Endodermal cell (in vitro differentiated cells): ENCODE measurements at regions not wholly inside any gene's neighbourhood (a gene's known extent, or its start where the extent isn't known, plus 50 kb on each side); places are given as distances from the start of the nearest gene placed in this dataset.

Experiments used
- DNase-seq: peaks from one replicate; pipeline ENCODE4 v3.0.0-alpha.2; 2017
- H3K27ac ChIP-seq: 2 replicates; pipeline ENCODE4 v1.5.1; 2013; ENCODE audit warnings: mild to moderate bottlenecking, low read depth, low read length, moderate library complexity
- H3K27me3 ChIP-seq: 2 replicates; pipeline ENCODE4 v1.6.1; 2013; ENCODE audit warnings: mild to moderate bottlenecking, low read length, moderate library complexity; ENCODE audit not compliant: insufficient read depth, control insufficient read depth, poor library complexity, severe bottlenecking
- H3K36me3 ChIP-seq: 2 replicates; pipeline ENCODE4 v1.7.0; 2013; ENCODE audit warnings: mild to moderate bottlenecking, low read length, moderate library complexity; ENCODE audit not compliant: control insufficient read depth, insufficient read depth
- H3K4me1 ChIP-seq: one replicate; pipeline ENCODE4 v1.7.0; 2013; ENCODE audit warnings: low read length; ENCODE audit not compliant: control insufficient read depth, insufficient read depth
- H3K4me3 ChIP-seq: 2 replicates; pipeline ENCODE4 v1.5.1; 2013; ENCODE audit warnings: mild to moderate bottlenecking, low read length, moderate library complexity
- H3K9ac ChIP-seq: 2 replicates; pipeline ENCODE4 v1.6.1; 2013; ENCODE audit warnings: mild to moderate bottlenecking, low read length, moderate library complexity; ENCODE audit not compliant: poor library complexity, severe bottlenecking; ENCODE audit errors: extremely low read depth
- H3K9me3 ChIP-seq: 2 replicates; pipeline ENCODE4 v1.6.1; 2013; ENCODE audit warnings: mild to moderate bottlenecking, low read length, moderate library complexity; ENCODE audit not compliant: control insufficient read depth
- H3K27ac Mint-ChIP-seq: 2 replicates; pipeline ENCODE4 v1.8.0; 2020; ENCODE audit warnings: mixed read lengths
- H3K27me3 Mint-ChIP-seq: 2 replicates; pipeline ENCODE4 v1.8.0; 2021; ENCODE audit warnings: mild to moderate bottlenecking, mixed read lengths; ENCODE audit not compliant: insufficient read depth
- H3K36me3 Mint-ChIP-seq: 2 replicates; pipeline ENCODE4 v1.8.0; 2020; ENCODE audit warnings: low read depth, mixed read lengths
- H3K4me1 Mint-ChIP-seq: 2 replicates; pipeline ENCODE4 v1.8.0; 2020; ENCODE audit warnings: mixed read lengths
- H3K4me3 Mint-ChIP-seq: 2 replicates; pipeline ENCODE4 v1.8.0; 2020; ENCODE audit warnings: mild to moderate bottlenecking, moderate library complexity, mixed read lengths
- H3K9me3 Mint-ChIP-seq: 2 replicates; pipeline ENCODE4 v1.8.0; 2020; ENCODE audit warnings: mild to moderate bottlenecking, mixed read lengths
- WGBS, 2 experiments: methylation state at CpG; one replicate each; pipeline versions ENCODE4 v1.1.5 to v1.1.7; 2013; ENCODE audit warnings: missing lambda C conversion rate in 2 of 2, mixed read lengths in 1 of 2; ENCODE audit not compliant: insufficient coverage in 1 of 2, insufficient read length in 1 of 2; 5-methylcytosine and 5-hydroxymethylcytosine counted together
- TF ChIP-seq, protein P1 (sequence below): fragments of 200-600 bp; sonication (generic); conservative IDR thresholded peaks from 2 replicates; pipeline ENCODE4 v1.5.0; 2021; ENCODE audit warnings: antibody characterized with exemption, mild to moderate bottlenecking

DNA sequence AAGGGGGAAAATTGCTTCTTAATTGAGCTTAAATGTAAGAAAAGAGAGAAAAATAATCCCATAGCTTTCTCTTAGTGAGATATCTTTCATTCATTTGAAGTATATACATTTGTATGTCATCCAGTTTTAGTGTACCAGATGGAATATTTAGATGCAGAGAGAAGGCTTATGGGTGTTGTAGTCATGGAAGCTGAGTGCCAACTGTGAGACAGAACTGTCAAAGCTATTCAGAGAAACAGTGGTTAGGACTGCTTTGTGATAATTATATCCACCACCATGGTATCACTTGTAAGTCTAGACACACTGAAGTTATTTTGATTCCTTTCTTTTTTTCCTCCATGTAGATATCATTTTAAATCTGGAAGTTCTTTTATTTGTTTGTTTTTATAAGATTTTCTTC is 524.3 kb upstream of the EPHA7 start:
- no peaks in the 10 kb centered on the region for H3K36me3 ChIP-seq
- no peak overlapping the region for H3K27ac Mint-ChIP-seq
- TF ChIP-seq, protein P1, sequence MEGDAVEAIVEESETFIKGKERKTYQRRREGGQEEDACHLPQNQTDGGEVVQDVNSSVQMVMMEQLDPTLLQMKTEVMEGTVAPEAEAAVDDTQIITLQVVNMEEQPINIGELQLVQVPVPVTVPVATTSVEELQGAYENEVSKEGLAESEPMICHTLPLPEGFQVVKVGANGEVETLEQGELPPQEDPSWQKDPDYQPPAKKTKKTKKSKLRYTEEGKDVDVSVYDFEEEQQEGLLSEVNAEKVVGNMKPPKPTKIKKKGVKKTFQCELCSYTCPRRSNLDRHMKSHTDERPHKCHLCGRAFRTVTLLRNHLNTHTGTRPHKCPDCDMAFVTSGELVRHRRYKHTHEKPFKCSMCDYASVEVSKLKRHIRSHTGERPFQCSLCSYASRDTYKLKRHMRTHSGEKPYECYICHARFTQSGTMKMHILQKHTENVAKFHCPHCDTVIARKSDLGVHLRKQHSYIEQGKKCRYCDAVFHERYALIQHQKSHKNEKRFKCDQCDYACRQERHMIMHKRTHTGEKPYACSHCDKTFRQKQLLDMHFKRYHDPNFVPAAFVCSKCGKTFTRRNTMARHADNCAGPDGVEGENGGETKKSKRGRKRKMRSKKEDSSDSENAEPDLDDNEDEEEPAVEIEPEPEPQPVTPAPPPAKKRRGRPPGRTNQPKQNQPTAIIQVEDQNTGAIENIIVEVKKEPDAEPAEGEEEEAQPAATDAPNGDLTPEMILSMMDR: no peak
- no peak overlapping the region for H3K4me3 ChIP-seq
- H3K9ac ChIP-seq: no peak overlapping the region
- H3K4me1 Mint-ChIP-seq: peaks cover 7% of the 10 kb centered on the region
- no peaks in the 10 kb centered on the region for H3K27me3 Mint-ChIP-seq
- H3K36me3 Mint-ChIP-seq: no peaks in the 10 kb centered on the region
- no peaks in the 10 kb centered on the region for H3K9me3 ChIP-seq
- no peak overlapping the region for H3K27ac ChIP-seq
- DNase-seq: no peak
- H3K4me3 Mint-ChIP-seq: no peak overlapping the region
- H3K4me1 ChIP-seq: no peaks in the 10 kb centered on the region
- no peaks in the 10 kb centered on the region for H3K27me3 ChIP-seq
- no peaks in the 10 kb centered on the region for H3K9me3 Mint-ChIP-seq

DNA sequence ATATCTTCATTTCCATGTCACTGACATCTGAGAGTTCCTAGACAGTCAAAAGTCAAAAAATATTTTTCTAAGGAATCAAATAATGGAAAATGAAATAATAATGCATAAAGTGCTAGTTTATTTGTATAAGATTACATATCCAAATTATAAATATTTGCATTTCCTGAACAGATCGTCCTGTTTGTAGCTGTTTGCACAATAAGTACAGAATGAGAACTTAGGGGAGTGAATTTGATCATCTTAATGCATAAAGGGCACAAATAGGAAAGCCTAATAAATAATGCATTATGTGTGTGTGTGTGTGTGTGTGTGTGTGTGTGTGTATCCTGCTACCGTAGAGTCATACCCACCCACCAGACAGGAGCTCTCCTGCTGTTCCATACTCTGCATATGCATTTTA is 521.0 kb upstream of the EPHA7 start:
- H3K4me3 ChIP-seq: no peak overlapping the region
- no peaks in the 10 kb centered on the region for H3K36me3 ChIP-seq
- H3K27me3 Mint-ChIP-seq: no peaks in the 10 kb centered on the region
- no peak for DNase-seq
- no peak overlapping the region for H3K9ac ChIP-seq
- H3K4me1 ChIP-seq: no peaks in the 10 kb centered on the region
- TF ChIP-seq, protein P1: no peak
- no peak overlapping the region for H3K27ac ChIP-seq
- 100% methylated on average over 1 of the region's 2 CpGs; no CpG with 5 or more reads in 1 of the 2 experiments for WGBS, 2 experiments
- no peaks in the 10 kb centered on the region for H3K9me3 Mint-ChIP-seq
- no peaks in the 10 kb centered on the region for H3K36me3 Mint-ChIP-seq
- no peak overlapping the region for H3K27ac Mint-ChIP-seq
- H3K9me3 ChIP-seq: no peaks in the 10 kb centered on the region
- H3K4me3 Mint-ChIP-seq: no peak overlapping the region
- H3K27me3 ChIP-seq: no peaks in the 10 kb centered on the region
- no peaks in the 10 kb centered on the region for H3K4me1 Mint-ChIP-seq

GRCh38 chr6:93932175-93932574 is 512.8 kb upstream of the EPHA7 start:
- peaks cover 3% of the 10 kb centered on the region for H3K4me1 Mint-ChIP-seq
- no peaks in the 10 kb centered on the region for H3K36me3 Mint-ChIP-seq
- Histone ChIP-seq H3K27me3 (no peaks in the 10 kb centered on the region), H3K4me3 (no peak overlapping the region), H3K27ac (no peak overlapping the region), H3K9me3 (no peaks in the 10 kb centered on the region), H3K4me1 (no peaks in the 10 kb centered on the region), H3K36me3 (no peaks in the 10 kb centered on the region), H3K9ac (no peak overlapping the region)
- H3K27me3 Mint-ChIP-seq: no peaks in the 10 kb centered on the region
- H3K27ac Mint-ChIP-seq: no peak overlapping the region
- H3K4me3 Mint-ChIP-seq: no peak overlapping the region
- TF ChIP-seq, protein P1: peak; percentile 62
- WGBS, 2 experiments: 88 to 96% methylated on average over 2 of the region's 2 CpGs
- DNase-seq: no peak
- H3K9me3 Mint-ChIP-seq: no peaks in the 10 kb centered on the region
